AG08395 (cell line): ENCODE measurements at regions not wholly inside any gene's neighbourhood (a gene's known extent, or its start where the extent isn't known, plus 50 kb on each side); places are given as distances from the start of the nearest gene placed in this dataset.
A peak's percentile ranks its signal among the peaks of the same experiment; 100 is the strongest.

Experiments used
- DNase-seq: peaks from one replicate; pipeline ENCODE4 v3.0.0; 2012; ENCODE audit warnings: mixed read lengths, low spot score

DNA sequence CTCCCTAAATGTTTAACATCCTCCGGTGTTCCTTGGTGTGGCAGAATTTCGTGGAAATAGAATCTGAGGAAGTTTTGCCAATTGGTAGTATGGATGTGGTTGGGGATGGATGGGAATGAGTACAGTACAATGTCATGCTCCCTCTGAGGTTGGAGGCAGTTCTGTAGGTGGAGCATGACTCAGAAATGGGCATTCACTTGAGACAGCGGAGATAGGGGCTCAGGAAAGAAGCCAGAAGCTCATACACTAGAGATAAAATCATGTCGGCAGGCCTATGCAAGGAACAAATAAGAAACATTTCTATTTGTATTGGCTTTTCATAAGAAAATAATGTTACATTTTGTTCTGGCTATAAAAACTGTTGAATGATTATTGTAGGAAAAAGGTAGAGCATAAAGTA, 196.0 kb downstream of the URB2 start:
- no peak for DNase-seq

DNA sequence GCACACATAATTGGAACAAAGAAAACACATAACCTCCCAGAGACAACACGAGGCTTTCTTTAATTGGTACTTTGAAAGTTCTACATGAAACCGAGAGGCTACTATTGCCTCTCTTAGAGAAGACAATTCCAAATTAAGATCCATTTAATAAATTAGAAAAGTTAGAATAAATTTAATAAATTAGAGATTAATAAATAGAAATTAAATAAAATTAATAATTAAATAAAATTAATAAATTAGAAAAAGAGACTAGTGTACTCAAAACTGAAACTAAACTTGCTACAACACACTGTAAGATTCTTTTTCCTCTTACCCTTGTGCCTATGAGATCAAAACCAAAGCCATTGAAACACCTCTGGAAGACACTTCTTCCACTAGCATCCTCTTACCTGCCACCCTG, 199.0 kb downstream of the URB2 start:
- no peak for DNase-seq

DNA sequence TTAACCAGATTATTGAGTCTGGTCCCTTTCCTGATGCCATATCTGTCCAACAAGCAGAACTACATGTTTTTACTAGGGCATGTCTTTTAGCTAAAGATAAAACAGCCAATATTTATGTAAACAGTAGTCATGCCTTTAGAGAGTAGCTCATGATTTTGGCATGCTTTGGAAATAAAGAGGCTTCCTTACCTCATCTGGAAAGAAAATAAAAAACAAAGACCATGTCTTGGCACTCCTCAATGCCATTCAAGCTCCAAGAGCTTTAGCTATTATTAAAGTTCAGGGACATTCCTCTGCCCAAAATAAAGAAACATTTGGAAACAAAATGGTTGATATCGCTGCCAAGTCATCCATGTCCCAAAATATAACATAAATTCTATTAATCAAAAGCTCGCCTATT, 202.4 kb downstream of the URB2 start:
- no peak for DNase-seq

DNA sequence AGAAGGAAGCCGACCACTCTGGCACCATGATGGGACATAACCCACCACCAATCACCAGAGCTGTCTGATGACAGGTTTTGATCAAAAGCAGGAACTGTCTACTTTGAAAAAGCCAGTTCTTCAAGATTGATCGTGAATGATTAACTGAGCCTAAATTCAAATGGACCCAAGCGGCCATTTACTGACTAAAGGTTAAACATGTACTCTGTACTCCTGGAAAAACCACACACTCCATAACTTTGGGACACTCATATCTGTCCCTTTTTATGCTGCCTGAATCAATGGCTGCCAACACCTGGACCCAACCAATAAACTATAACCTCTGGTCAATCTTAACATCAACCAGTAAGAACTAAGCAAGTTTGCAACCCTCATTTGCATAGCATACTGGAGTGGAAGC, 206.6 kb downstream of the URB2 start:
- DNase-seq = no peak

DNA sequence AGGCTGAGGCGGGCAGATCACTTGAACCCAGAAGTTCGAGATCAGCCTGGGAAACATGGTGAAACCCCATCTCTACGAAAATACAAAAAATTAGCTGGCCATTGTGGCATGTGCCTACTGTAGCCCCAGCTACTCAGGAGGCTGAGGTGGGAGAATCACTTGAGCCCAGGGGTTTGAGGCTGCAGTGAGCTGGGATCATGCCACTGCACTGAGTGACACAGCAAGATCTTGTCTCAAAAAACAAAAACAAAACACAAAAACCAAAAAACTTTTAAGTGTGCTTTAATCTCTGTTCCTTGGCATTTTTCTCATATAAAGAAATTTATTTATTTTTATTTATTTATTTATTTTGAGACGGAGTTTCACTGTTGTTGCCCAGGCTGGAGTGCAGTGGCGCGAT, 208.2 kb downstream of the URB2 start:
- no peak for DNase-seq

DNA sequence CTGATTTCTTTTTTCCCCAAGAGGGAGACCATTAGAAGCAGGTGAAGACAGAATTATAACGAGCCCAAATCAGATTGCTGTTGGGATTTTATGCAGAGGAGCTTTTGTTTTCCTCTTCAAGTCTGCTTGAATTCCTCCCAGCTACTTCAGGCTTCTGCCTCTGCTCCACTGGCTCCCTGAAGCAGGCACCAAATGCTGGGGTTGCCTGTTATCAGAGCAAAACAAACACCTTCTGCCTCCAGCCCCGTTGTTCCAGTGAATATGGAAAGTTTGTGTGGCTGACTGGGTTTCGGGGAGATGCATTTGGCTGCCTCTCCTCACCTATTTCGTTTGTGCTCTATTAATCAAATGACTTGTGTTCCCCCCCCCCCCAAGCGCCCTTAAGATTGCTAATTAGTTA, 209.2 kb downstream of the URB2 start:
- DNase-seq = no peak

DNA sequence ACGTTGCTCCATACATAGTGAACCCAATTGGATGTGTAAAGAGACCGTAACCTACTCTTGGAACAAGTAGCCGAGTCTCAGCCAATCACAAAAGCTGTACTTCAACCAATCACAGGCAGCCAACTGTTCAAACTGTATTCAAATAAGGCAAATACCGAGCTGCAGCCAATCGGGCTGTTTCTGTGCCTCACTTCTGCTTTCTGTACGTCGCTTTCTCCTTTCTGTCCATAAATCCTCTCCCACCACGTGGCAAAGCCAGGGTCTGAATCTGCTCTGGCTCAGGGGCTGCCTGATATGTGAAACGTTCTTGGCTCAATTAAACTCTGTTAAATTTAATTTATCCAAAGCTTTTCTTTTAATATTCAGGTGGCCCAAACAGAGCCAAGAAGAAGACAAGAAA, 210.3 kb downstream of the URB2 start:
- no peak for DNase-seq

DNA sequence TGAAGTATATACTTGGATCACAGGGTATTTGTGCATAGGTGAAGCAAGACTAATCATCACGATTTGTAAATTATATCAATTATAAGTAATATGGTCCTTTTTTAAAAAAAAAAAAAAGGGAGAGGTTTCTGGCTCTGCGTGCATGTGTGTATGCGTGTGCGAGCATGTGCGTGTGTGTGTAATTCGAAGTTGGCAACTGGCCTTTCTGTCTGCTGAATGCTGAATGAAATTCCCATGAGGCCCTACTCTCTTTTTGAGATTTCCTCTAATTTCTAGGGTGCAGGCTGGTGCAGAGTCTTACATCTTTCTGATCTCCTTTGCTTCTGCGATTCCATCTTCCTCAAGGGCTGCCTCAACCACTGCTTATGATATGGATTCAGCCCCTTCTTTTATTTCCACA, 212.2 kb downstream of the URB2 start:
- DNase-seq = no peak

DNA sequence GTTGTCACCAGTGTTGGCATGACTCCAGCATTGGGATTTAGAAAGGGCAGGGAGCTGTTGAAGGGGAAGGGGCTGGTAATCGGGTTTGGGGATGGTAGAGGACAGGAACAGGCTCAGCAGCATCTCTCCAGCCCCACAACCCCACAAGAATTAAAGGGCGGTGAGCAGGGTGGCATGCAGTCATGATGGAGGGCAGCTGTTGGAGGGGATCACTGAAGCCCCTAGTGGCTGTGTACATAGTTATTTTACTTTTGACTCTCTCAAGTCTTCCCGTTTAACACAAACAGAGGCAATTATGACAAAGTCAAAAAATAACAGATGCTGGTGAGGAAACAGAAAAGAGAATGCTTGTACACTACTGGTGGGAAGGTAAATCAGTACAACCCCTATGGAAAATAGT, 213.8 kb downstream of the URB2 start:
- DNase-seq = no peak

DNA sequence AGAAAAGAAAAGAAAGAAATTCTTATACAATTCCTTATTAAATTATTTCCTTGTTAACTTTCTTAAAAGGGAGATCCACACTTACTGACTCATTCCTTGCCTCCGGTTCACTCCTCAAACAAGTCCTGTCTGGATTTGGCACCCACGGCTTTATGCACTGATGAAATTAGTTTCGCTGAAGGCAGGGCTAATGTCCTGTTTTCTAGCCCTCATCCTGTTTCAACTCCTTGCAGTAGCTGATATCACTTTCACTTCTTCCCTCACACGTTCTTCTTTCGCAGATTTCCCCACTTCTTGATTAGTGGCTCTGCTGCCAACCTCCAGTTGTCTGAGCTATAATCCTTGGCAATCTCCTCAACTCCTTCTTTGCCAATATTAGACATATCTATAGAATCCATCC, 215.2 kb downstream of the URB2 start:
- DNase-seq = no peak

DNA sequence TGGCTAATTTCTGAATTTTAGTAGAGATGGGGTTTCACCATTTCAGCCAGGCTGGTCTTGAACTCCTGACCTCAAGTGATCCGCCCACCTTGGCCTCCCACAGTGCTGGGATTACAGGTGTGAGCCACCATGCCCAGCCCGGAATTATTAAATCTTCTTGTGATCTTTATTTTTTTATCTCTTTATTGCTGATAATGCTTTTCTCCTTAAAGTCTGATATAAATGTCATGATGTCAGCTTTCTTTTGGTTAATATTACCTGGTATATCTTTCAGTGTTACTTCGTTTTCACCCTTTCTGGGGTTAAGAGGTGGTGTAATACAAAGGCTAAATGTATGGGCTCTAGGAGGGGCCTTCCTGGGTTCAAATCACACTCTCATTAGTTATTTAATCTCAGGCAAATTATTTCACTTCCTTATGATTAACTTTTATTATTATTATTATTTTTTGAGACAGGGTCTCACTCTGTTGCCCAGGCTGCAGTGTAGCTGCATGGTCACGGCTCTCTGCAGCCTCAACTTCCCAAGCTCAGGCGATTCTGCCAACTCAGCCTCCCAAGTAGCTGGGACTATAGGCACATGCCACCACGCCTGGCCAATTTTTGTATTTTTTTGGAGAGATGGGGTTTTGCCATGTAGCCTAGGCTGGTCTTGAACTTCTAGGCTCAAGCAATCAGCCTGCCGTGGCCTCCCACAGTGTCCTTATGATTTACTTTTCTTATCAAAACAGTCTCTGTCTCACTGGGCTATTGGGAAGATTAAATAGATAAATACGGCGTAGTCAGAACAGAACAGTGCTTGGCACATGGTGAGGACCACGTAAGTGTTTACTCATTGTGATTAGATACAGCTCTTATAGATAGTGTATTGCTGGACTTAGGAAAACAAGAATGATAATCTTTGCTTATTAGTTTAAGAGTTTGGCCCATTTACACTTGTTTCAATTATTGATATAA, 216.5 kb downstream of the URB2 start:
- DNase-seq = no peak

DNA sequence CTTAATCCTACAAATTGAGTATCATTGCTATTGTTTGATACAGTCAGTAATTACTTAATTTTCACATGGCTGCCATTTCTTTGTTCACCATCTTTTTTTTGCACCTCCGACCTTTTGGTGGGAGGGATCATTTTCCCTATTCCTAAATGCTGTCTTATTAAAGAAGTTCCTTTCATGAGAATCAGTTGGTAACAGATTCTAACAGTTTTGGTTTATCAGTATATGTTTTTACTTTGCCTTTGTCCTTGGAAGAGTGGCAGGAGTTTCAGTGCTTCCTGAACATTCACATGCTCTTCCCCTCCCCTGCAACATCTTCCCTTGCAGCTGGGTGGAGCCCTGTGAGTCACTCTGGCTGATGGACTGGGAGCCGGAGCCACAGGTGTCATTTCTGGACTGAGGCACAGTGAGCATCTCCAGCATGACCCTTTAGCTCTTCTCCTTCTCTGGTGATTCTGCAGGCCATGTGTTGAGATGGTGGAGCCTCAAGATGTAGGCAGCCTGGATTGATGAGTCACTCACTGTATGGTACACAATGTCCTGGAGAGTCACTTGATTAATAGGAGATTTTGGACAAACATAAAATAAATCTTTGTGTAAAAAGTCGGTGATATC, 217.7 kb downstream of the URB2 start:
- DNase-seq = no peak

DNA sequence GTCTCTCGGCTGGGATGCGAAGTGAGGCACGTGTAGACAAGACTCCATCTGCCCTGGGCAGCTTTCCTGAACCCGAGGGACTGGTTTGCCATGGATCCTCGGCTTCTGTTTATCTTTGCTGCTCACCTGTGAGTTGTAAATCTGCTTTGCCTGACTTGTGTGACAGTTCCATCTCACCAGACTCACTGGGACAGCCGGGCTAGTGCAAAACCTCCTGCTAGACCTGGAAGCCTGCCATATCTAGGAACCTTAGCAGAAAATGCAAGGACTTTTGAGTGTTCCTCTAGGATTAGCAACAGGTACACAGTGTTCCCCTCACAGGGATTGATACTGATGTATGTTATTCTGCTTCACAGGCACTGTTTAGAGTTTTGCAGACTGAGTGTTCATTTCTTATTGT, 218.6 kb downstream of the URB2 start:
- no peak for DNase-seq

DNA sequence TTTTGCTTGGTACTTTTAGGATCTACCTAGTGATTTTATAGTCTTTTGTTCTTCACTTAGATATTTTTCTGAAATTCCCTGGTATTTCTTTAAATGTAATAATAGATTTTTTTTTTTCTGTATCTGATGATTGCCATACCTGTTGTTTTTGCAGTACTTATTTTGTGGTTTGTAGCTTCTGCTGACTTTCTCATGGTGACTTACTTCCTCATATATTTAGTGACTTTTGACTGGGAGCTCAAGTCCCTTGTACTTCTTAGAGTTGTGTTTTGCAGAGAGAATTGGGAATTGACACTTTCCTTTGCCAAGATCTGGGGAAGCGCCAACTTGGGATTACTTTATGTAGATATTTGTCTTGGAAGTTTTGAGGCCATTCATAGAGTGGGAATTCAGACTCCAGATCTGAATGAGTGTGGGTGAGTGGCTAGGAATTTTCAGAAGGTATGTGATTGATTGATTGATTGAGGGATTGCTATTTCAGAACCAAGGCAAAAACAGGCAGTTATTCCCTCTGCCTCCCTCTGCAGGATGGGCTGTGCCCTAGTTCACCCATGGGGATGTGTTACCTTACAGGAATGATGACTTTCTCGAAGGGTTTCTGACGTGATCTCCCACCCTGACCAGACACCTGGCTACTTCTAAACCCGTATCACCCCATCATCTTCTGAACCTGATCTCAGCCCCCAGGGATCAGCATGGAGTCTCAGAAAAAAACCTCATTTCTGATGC, 219.5 kb downstream of the URB2 start:
- DNase-seq = no peak

DNA sequence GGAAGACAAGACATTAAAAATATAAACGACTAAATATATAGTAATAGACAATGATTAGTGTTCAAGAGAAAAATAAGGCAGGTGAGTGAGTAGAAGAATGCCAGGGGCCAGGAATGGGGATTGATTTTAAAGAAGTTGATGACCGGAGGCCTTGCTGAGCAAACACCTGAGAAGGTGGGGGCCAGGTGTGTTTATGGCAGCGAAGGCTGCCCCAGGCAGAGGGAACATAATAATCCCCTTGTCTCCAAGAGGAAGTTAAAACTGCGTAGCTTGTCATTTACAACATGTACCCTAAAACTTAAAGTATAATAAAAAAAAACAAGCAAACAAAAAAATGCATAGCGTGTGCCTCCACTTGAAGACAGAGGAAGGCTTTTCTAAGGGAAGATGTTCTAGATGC, 220.3 kb downstream of the URB2 start:
- no peak for DNase-seq

DNA sequence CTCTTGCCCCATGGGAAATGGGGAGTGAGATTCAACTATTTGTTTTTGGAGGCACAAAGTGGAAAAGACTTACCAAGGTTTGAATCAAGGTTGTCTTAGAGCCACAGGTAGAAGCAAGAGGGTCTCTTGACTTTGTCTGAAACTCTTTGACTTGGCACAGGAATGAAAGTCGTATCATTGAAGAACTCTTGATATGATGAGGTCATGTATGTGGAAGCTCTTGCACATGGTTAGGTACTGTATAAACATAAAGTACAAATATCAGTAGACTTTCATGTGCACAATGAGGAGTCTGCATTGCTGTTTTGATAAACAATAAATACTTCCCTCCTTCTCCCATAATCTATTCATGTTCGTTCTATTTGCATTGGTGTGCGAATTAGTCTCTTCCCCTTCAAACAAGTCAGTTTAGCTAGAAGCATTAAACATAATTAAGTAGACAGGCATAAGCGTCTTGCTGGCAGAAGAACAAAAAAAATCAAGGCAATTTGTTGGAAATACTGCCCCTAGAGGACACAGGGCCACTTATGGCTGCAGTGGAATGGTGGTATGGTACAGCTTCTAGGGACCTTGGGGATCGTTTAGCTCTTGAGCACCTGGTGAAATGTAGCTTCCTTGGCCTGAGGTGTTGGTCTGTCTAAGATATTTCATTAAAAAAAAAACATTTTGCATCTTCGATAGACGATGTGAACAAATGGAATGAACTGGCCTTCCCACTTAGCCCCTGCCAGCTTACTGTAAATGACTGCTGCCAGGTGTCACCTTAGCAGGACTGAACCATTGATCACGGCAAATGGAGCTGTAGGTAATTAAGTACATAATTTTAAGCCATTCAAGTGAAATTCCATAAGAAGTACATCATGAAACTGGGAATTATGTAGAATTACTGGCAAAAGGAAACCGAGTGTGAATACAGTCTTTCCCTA, 218.0 kb upstream of the GALNT2 start:
- DNase-seq = peak; percentile 21

DNA sequence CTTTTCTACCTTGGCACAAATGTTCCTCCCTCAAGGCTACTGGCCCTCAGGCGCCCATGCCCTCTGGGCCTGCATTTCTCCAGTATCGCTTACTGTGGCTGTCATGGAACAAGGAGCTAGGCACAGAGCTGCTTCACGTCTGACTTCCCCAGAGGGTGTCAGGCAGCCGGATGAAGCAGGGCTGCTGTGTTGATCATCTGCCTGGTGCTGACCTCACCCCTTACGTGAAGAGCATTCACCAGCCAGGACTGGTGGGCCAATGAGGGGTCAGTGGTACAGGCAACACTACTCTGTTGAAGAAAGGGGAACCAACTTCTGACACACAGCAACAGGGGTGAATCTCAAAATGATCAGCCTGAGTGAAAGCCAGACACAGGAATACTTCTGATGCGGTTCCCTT, 215.5 kb upstream of the GALNT2 start:
- no peak for DNase-seq

DNA sequence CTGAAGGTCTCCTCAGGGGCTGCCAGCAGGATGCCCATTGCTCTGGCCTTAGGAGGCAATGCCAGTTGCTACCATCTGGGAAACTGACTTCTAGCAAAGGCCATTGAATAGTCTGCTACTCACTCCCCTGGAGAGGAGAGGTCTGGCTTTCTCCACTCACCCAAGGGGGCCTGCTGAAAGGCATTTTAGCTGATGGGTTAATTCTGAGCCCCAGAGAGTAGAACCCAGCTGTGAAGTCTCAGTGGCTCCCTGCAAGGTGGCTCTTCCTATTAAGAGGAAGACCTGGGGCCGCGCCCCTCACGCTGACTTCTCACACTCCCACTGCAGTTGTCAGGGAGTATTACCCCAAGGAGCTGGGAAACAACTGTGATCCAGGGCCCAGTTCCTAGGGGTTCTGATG, 213.3 kb upstream of the GALNT2 start:
- DNase-seq = no peak

DNA sequence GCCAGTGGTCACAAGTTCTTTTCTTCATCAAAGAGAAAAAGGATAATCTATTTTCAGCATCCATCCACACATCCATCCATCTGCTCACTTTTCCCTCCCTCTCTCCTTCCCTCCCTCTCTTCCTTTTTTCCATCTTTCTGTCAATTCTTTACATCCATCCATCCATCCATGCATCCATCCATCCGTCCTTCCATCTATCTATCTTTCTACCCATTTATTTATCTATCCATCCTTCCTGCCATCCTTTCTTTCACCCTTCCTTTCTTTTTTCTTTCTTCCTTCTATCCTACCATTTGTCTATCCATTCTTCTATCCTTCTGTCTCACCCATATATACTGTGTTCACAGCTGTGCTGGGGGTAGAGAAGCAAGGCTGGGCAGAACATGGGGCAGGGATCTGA, 212.4 kb upstream of the GALNT2 start:
- DNase-seq = no peak

DNA sequence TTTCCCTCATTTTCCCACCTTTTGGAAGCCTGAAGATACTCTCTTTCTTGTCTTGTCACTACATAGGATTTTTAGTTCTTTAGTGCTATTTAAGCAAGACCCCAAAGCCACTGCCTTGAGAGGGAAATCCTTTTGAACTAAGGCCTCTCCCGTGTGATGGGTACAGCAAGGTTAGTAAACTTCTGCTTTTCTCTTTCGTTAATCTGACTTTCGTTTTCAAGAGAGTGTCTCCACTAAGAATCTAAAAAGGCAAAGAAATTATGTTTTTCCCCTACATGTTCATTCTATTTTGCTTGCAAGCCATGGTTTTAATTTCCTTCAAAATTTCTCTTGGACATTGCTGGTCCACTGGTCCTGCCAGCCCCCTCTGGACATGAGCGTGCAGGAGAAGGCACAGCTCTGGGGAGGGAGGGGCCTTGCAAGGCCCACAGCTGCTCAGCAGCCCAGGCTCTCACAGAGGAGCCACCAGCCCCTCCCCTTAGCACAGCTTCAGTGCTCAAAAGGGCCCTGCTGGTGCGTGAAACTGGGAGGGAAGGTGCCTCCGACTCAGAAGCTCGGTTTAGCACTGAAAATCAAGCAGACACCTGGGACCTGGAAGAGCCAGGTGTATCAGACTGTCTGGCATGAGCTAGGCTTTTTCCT, 210.9 kb upstream of the GALNT2 start:
- peak; percentile 22 for DNase-seq

DNA sequence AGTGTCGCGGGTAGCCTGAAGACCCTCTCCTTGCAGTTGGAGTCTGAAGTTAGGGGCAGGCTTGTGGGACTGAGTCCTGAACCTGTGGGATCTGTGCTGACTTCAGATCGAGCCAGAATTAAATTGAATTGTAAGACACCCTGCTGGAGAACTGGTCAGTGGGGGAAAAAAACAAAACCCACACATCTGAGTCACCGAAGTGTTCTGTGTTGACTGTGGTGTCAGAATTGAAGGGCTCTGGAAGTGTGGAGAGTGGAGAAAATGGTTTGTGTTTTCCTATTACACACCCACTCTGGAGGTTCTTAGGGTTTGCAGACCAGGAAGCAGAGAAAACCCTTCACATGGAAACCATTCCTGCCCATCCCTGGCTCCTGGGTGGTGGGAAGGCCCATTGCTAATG, 209.5 kb upstream of the GALNT2 start:
- DNase-seq = no peak
